NCI-H1105 treated with DMSO at 0.1 percent for 48 hours (cell line): ENCODE measurements at regions not wholly inside any gene's neighbourhood (a gene's known extent, or its start where the extent isn't known, plus 50 kb on each side); places are given as distances from the start of the nearest gene placed in this dataset.
A peak's percentile ranks its signal among the peaks of the same experiment; 100 is the strongest.
"Not testable (repeated sequence)": the region's sequence is repeated elsewhere in the genome, so short reads cannot be mapped to it uniquely, and the experiment has no call there.

ENCODE experiments used
- DNase-seq: peaks from one replicate; lab custom pipeline; 2025; lab: John Stamatoyannopoulos, UW

GRCh38 chr9:2395814-2396612 is 225.6 kb upstream of the VLDLR start:
- no peak for DNase-seq

GRCh38 chr9:2396622-2397285 is 224.8 kb upstream of the VLDLR start:
- DNase-seq, result no peak

- not testable (repeated sequence) for DNase-seq
Measured at GRCh38 chr9:2397875-2398274, 223.7 kb upstream of the VLDLR start.

- DNase-seq, result not testable (repeated sequence)
Measured at GRCh38 chr9:2401746-2402145, 219.8 kb upstream of the VLDLR start.

GRCh38 chr9:2403701-2404100 is 217.9 kb upstream of the VLDLR start:
- DNase-seq, result no peak

GRCh38 chr9:2406252-2406651 is 215.3 kb upstream of the VLDLR start:
- no peak for DNase-seq

GRCh38 chr9:2407450-2407849 is 214.1 kb upstream of the VLDLR start:
- no peak for DNase-seq

GRCh38 chr9:2411459-2412215 is 209.9 kb upstream of the VLDLR start:
- no peak for DNase-seq

GRCh38 chr9:2413160-2413805 is 208.3 kb upstream of the VLDLR start:
- no peak for DNase-seq

GRCh38 chr9:2414465-2414864 is 207.1 kb upstream of the VLDLR start:
- no peak for DNase-seq

- no peak for DNase-seq
Measured at GRCh38 chr9:2415326-2415725, 206.3 kb upstream of the VLDLR start.

GRCh38 chr9:2417730-2418129 is 203.9 kb upstream of the VLDLR start:
- no peak for DNase-seq

- peak; percentile 55 for DNase-seq
Measured at GRCh38 chr9:2418619-2419018, 203.0 kb upstream of the VLDLR start.

GRCh38 chr9:2419347-2419746 is 202.2 kb upstream of the VLDLR start:
- no peak for DNase-seq

- DNase-seq, result no peak
Measured at GRCh38 chr9:2420543-2420942, 201.0 kb upstream of the VLDLR start.

GRCh38 chr9:2424619-2425033 is 197.0 kb upstream of the VLDLR start:
- DNase-seq, result no peak

GRCh38 chr9:2425676-2426075 is 195.9 kb upstream of the VLDLR start:
- DNase-seq, result no peak

- peak; percentile 51 for DNase-seq
Measured at GRCh38 chr9:2427120-2427891, 194.3 kb upstream of the VLDLR start.

- DNase-seq, result no peak
Measured at GRCh38 chr9:2439957-2440356, 181.6 kb upstream of the VLDLR start.

GRCh38 chr9:2443933-2444332 is 177.7 kb upstream of the VLDLR start:
- DNase-seq, result not testable (repeated sequence)

- DNase-seq, result no peak
Measured at GRCh38 chr9:2448193-2448738, 173.3 kb upstream of the VLDLR start.
